HCT116 (cell line): ENCODE measurements at regions not wholly inside any gene's neighbourhood (a gene's known extent, or its start where the extent isn't known, plus 50 kb on each side); places are given as distances from the start of the nearest gene placed in this dataset.

Experiments used
- ATAC-seq: fragments of 200-7000 bp; cut with Tn5 transposase; 2 replicates; pipeline ENCODE4 v1.9.1; 2020; ENCODE audit warnings: mild to moderate bottlenecking, moderate library complexity
- BruUV-seq: library from RNA; stranded (reverse); fragments of 400-500 nt; replicated peaks from 2 replicates; lab custom pipeline; 2021; lab: Mats Ljungman, UMichigan
- CTCF ChIA-PET: fragments of 300-600 bp; sonication (Branson Sonifier 250); formaldehyde crosslinking; loops from one replicate; lab custom pipeline; 2021; ENCODE audit warnings: antibody characterized with exemption; lab: Charles Lee
- POLR2A ChIA-PET: fragments of 300-600, 350-600 bp; sonication (Branson Sonifier 250); formaldehyde crosslinking; loops from one replicate; lab custom pipeline; 2021; ENCODE audit warnings: antibody characterized with exemption; lab: Charles Lee
- RAD21 ChIA-PET, 2 experiments: fragments of 300-600 bp; sonication (Branson Sonifier 250); formaldehyde crosslinking; loops; one replicate each; lab custom pipeline; 2023; ENCODE audit warnings: low total read pairs in 2 of 2; ENCODE audit not compliant: uncharacterized antibody in 2 of 2, unreplicated experiment in 2 of 2, low non-redundant PET in 1 of 2; lab: Charles Lee
- DNase-seq: peaks from one replicate; pipeline ENCODE4 v3.0.0-alpha.2; 2010; ENCODE audit warnings: low read depth, low spot score
- H2AFZ ChIP-seq: fragments of 200-600 bp; shearing (Covaris generic), sonication (generic); 2 replicates; pipeline ENCODE4 v1.6.1; 2017; ENCODE audit warnings: low read depth, mixed run types, mixed read lengths, antibody characterized with exemption, low read length; ENCODE audit not compliant: poor library complexity, severe bottlenecking
- H3K27ac ChIP-seq: 2 replicates; pipeline ENCODE4 v1.5.1; 2012; ENCODE audit warnings: low read depth, low read length
- H3K27me3 ChIP-seq: fragments of 200-600 bp; sonication (generic); 2 replicates; pipeline ENCODE4 v1.6.1; 2016; ENCODE audit warnings: mixed run types, low read length, mixed read lengths; ENCODE audit not compliant: insufficient read depth
- H3K36me3 ChIP-seq, 2 experiments: fragments of 200-500 bp in 1 of 2; fragments of 200-600 bp in 1 of 2; sonication (Bioruptor generic) in 1 of 2; sonication (generic) in 1 of 2; 2 replicates each; pipeline versions ENCODE4 v1.5.1 to v1.6.1; 2014 to 2016; ENCODE audit warnings: low read length in 2 of 2, inconsistent platforms in 1 of 2, mixed read lengths in 1 of 2, mixed run types in 1 of 2; ENCODE audit not compliant: insufficient read depth in 2 of 2, control insufficient read depth in 1 of 2
- H3K4me1 ChIP-seq, 2 experiments: fragments of 200-600 bp in 1 of 2; sonication (generic) in 1 of 2; 2 replicates each; pipeline versions ENCODE4 v1.5.1 to v1.6.1; 2012 to 2017; ENCODE audit warnings: low read length in 2 of 2, inconsistent platforms in 1 of 2, mild to moderate bottlenecking in 1 of 2, mixed read lengths in 1 of 2, mixed run types in 1 of 2, moderate library complexity in 1 of 2; ENCODE audit not compliant: insufficient read depth in 2 of 2, control insufficient read depth in 1 of 2
- H3K4me2 ChIP-seq: fragments of 200-600 bp; sonication (generic); 2 replicates; pipeline ENCODE4 v1.6.1; 2017; ENCODE audit warnings: mixed run types, low read length, mixed read lengths
- H3K4me3 ChIP-seq, 2 experiments: fragments of 200-600 bp in 1 of 2; sonication (generic) in 1 of 2; replicated peaks in 1 of 2; 2 replicates each; pipeline ENCODE4 v1.5.1; 2011 to 2016; ENCODE audit warnings: low read length in 2 of 2, control low read depth in 1 of 2, low read depth in 1 of 2, mild to moderate bottlenecking in 1 of 2, mixed read lengths in 1 of 2, mixed run types in 1 of 2
- H3K79me2 ChIP-seq: fragments of 200-600 bp; sonication (generic); 2 replicates; pipeline ENCODE4 v1.6.1; 2017; ENCODE audit warnings: mild to moderate bottlenecking, mixed run types, low read length, moderate library complexity, mixed read lengths; ENCODE audit not compliant: insufficient read depth
- H3K9ac ChIP-seq: fragments of 200-600 bp; sonication (generic); 2 replicates; pipeline ENCODE4 v1.6.1; 2016; ENCODE audit warnings: low read length, mixed read lengths
- H3K9me2 ChIP-seq: fragments of 200-600 bp; sonication (generic), shearing (Covaris generic); 2 replicates; pipeline ENCODE4 v1.6.1; 2017; ENCODE audit warnings: mixed run types, mild to moderate bottlenecking, moderate library complexity; ENCODE audit not compliant: insufficient read depth
- H3K9me3 ChIP-seq, 2 experiments: fragments of 200-500 bp in 1 of 2; fragments of 200-600 bp in 1 of 2; sonication (Bioruptor generic) in 1 of 2; sonication (generic) in 1 of 2; 2 replicates each; pipeline ENCODE4 v1.6.1; 2014 to 2017; ENCODE audit warnings: low read length in 2 of 2, mixed read lengths in 2 of 2, inconsistent platforms in 1 of 2, low read depth in 1 of 2, mild to moderate bottlenecking in 1 of 2, mixed run types in 1 of 2, moderate library complexity in 1 of 2; ENCODE audit not compliant: control insufficient read depth in 1 of 2, insufficient read depth in 1 of 2
- H4K20me1 ChIP-seq: fragments of 200-600 bp; sonication (generic), shearing (Covaris generic); 2 replicates; pipeline ENCODE4 v1.6.1; 2017; ENCODE audit warnings: mixed run types, mild to moderate bottlenecking, moderate library complexity; ENCODE audit not compliant: insufficient read depth
- CBX3 ChIP-seq: IDR thresholded peaks from 2 replicates; pipeline ENCODE4 v1.6.1; 2012; ENCODE audit warnings: low read depth
- EGR1 ChIP-seq: IDR thresholded peaks from 2 replicates; pipeline ENCODE4 v1.6.1; 2012; ENCODE audit warnings: low read depth
- EZH2 ChIP-seq: fragments of 200-600 bp; sonication (generic); IDR thresholded peaks from 2 replicates; pipeline ENCODE4 v1.6.1; 2017; ENCODE audit warnings: antibody characterized with exemption, mixed run types
- FOSL1 ChIP-seq: IDR thresholded peaks from 2 replicates; pipeline ENCODE4 v1.6.1; 2012; ENCODE audit warnings: low read depth
- POLR2A ChIP-seq: IDR thresholded peaks from 2 replicates; pipeline ENCODE4 v1.7.0; 2011; ENCODE audit warnings: borderline replicate concordance; ENCODE audit not compliant: insufficient read depth, insufficient read length; ENCODE audit errors: extremely low read depth
- POLR2AphosphoS5 ChIP-seq: IDR thresholded peaks from 2 replicates; pipeline ENCODE4 v1.6.1; 2011; ENCODE audit warnings: mild to moderate bottlenecking, low read depth, low read length, moderate library complexity
- SIN3A ChIP-seq: IDR thresholded peaks from 2 replicates; pipeline ENCODE4 v1.6.1; 2012; ENCODE audit warnings: low read depth
- SP1 ChIP-seq: IDR thresholded peaks from 2 replicates; pipeline ENCODE4 v1.6.1; 2012; ENCODE audit warnings: low read depth
- TCF7L2 ChIP-seq: IDR thresholded peaks from 2 replicates; pipeline ENCODE4 v1.7.0; 2011; ENCODE audit warnings: borderline replicate concordance, inconsistent platforms; ENCODE audit not compliant: insufficient read depth, insufficient read length; ENCODE audit errors: extremely low read depth
- YY1 ChIP-seq: IDR thresholded peaks from 2 replicates; pipeline ENCODE4 v1.6.1; 2011; ENCODE audit warnings: low read length, low read depth, moderate library complexity, mild to moderate bottlenecking; ENCODE audit not compliant: insufficient replicate concordance; ENCODE audit errors: extremely low read depth
- ZFX ChIP-seq: fragments of 450-650 bp; IDR thresholded peaks from 2 replicates; pipeline ENCODE4 v1.6.1; 2017
- intact Hi-C: fragments of 100-400 bp; cut with micrococcal nuclease; formaldehyde crosslinking; loops from 2 replicates; pipeline ENCODE4 v1.10.0; 2022
- TF ChIP-seq, protein P1 (sequence below): IDR thresholded peaks from 2 replicates; pipeline ENCODE4 v1.6.1; 2012; ENCODE audit warnings: low read depth
- TF ChIP-seq, protein P2 (sequence below): IDR thresholded peaks from 2 replicates; pipeline ENCODE4 v1.6.1; 2011; ENCODE audit warnings: mild to moderate bottlenecking, low read length, moderate library complexity; ENCODE audit not compliant: insufficient replicate concordance; ENCODE audit errors: extremely low read depth
- TF ChIP-seq, protein P3 (sequence below): IDR thresholded peaks from 2 replicates; pipeline ENCODE4 v1.6.1; 2012

GRCh38 chr3:74338998-74339397 lies 275.5 kb downstream of the CNTN3 start:
- BruUV-seq, result no TSS peak
- intact Hi-C loops, result no loop called here
- TF ChIP-seq FOSL1 (no peak), EGR1 (no peak), TCF7L2 (no peak), SIN3A (no peak), EZH2 (no peak), ZFX (no peak), SP1 (no peak), YY1 (no peak), CBX3 (no peak), POLR2AphosphoS5 (no peak), POLR2A (no peak)
- TF ChIP-seq, protein P1, sequence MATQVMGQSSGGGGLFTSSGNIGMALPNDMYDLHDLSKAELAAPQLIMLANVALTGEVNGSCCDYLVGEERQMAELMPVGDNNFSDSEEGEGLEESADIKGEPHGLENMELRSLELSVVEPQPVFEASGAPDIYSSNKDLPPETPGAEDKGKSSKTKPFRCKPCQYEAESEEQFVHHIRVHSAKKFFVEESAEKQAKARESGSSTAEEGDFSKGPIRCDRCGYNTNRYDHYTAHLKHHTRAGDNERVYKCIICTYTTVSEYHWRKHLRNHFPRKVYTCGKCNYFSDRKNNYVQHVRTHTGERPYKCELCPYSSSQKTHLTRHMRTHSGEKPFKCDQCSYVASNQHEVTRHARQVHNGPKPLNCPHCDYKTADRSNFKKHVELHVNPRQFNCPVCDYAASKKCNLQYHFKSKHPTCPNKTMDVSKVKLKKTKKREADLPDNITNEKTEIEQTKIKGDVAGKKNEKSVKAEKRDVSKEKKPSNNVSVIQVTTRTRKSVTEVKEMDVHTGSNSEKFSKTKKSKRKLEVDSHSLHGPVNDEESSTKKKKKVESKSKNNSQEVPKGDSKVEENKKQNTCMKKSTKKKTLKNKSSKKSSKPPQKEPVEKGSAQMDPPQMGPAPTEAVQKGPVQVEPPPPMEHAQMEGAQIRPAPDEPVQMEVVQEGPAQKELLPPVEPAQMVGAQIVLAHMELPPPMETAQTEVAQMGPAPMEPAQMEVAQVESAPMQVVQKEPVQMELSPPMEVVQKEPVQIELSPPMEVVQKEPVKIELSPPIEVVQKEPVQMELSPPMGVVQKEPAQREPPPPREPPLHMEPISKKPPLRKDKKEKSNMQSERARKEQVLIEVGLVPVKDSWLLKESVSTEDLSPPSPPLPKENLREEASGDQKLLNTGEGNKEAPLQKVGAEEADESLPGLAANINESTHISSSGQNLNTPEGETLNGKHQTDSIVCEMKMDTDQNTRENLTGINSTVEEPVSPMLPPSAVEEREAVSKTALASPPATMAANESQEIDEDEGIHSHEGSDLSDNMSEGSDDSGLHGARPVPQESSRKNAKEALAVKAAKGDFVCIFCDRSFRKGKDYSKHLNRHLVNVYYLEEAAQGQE, result no peak
- TF ChIP-seq, protein P2, sequence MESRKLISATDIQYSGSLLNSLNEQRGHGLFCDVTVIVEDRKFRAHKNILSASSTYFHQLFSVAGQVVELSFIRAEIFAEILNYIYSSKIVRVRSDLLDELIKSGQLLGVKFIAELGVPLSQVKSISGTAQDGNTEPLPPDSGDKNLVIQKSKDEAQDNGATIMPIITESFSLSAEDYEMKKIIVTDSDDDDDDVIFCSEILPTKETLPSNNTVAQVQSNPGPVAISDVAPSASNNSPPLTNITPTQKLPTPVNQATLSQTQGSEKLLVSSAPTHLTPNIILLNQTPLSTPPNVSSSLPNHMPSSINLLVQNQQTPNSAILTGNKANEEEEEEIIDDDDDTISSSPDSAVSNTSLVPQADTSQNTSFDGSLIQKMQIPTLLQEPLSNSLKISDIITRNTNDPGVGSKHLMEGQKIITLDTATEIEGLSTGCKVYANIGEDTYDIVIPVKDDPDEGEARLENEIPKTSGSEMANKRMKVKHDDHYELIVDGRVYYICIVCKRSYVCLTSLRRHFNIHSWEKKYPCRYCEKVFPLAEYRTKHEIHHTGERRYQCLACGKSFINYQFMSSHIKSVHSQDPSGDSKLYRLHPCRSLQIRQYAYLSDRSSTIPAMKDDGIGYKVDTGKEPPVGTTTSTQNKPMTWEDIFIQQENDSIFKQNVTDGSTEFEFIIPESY, result no peak
- TF ChIP-seq, protein P3, sequence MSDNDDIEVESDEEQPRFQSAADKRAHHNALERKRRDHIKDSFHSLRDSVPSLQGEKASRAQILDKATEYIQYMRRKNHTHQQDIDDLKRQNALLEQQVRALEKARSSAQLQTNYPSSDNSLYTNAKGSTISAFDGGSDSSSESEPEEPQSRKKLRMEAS, result no peak
- Histone ChIP-seq H3K27me3 (no peaks in the 10 kb centered on the region), H3K27ac (no peak overlapping the region), H3K9me3 (peaks cover 9 to 18% of the 10 kb centered on the region in 2 experiments; a peak in 2 of 4 replicates), H3K4me1 (no peaks in the 10 kb centered on the region), H3K36me3 (no peaks in the 10 kb centered on the region), H3K4me2 (no peak overlapping the region), H4K20me1 (no peaks in the 10 kb centered on the region), H3K9ac (no peak overlapping the region), H3K4me3 (no peak overlapping the region), H2AFZ (no peak overlapping the region), H3K79me2 (no peaks in the 10 kb centered on the region), H3K9me2 (no peaks in the 10 kb centered on the region)
- POLR2A ChIA-PET, result no interaction called here
- no peak for ATAC-seq
- no peak for DNase-seq
- CTCF ChIA-PET, result no interaction called here
- RAD21 ChIA-PET, result no interaction called here
